ENCODE measurements at regions not wholly inside any gene's neighbourhood (a gene's known extent, or its start where the extent isn't known, plus 50 kb on each side); places are given as distances from the start of the nearest gene placed in this dataset.
"Not testable (repeated sequence)": the region's sequence is repeated elsewhere in the genome, so short reads cannot be mapped to it uniquely, and the experiment has no call there.

DNA sequence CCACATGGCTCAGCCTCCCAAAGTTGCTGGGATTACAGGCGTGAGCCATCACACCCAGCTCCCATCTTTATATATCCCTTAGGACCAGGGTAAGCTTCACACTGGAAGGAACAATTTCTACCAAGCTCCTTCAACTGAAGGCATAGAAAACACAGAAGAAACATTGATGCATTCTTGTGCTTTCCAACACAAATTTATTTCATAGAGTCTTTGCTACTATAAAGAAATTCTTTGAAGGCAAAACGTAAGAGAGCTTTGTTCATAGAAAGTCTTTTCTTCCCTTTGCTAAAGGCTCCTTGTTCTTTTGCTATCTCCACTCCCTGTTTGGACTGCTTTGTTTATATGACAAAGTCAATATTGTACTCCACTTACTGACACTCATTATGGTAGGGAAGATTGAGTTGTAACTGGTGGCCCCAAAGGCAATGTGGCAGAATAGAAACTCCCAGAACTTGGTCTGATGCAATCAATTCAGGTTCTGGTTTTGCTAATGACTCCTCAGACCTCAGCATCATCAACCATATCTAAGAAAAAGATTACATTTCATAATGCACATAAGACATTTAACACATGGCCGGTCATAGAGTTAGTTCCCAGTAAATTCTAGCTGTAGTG is 97.4 kb upstream of the CLINT1 start:
- intact Hi-C loops (cut with DNase I) = no loop called here

GRCh38 chr5:157955541-157956172 is 96.7 kb upstream of the CLINT1 start:
- DNase-seq (ENCODE audit: missing footprints) = no peak
- intact Hi-C loops (cut with DNase I) = no loop called here
- ATAC-seq = no peak

More for the DNA sequence above, 97.4 kb upstream of the CLINT1 start:
- DNase-seq (ENCODE audit: missing footprints) (no peak), ATAC-seq (no peak)

DNA sequence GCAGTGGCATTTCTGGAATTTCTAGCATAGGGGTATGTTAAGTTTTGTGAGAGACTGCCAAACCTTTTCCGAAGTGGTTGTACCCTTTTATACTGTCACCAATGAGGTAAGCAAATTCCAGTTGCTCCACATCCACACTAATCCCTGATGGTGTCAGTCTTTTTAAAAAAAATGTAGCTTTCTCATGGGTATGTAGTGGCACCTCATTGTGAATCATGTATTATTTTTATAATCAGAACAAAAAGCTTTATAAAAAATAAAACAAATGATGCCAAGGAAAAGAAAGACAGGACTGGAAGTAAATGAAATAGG is 93.4 kb upstream of the CLINT1 start:
- intact Hi-C loops (cut with DNase I) = no loop called here
- DNase-seq (ENCODE audit: missing footprints) = no peak
- ATAC-seq = no peak

- no peak for ATAC-seq
- intact Hi-C loops (cut with DNase I) = no loop called here
- DNase-seq (ENCODE audit: missing footprints) = no peak
Measured at GRCh38 chr5:157951673-157952373, 92.9 kb upstream of the CLINT1 start.

GRCh38 chr5:157949520-157949919 is 90.6 kb upstream of the CLINT1 start:
- ATAC-seq (no peak), DNase-seq (ENCODE audit: missing footprints) (no peak)
- intact Hi-C loops (cut with DNase I) = loop anchor here (1.0 to 2.0 kb wide), 3 partner anchors 35 to 129 kb away; no protein-coding TSS in a partner anchor

DNA sequence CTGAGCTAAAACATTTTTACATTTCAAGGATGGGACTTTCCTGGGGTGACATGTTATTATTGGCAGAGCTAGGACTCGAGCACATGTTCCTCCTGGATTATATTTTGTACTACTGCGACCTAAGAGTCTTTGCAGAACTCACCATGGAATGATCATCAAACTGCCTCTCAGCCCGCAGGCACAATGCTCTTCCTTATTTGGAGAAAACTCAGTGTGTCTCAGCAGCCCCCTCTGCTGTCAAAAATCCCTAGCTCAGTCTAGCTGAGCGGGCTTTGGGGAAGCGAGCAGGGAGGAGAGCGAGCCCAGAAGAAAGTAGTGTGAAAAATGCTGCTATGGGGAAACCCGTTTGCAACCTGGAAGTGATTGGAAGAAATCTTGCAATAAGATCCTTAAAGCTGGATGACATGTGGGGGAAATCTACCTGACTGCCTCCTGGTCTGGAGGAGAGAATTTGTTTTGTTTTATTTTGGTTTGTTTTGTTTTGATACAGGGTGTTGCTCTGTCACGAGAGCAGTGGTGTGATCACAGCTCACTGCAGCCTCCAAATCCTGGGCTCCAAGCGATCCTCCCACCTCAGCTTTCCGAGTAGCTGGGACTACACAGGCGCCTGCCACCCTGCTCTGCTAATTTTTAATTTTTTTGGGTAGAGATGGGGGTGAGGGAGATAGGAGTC is 89.9 kb upstream of the CLINT1 start:
- intact Hi-C loops (cut with DNase I) = loop anchor here (1.0 to 2.0 kb wide), 3 partner anchors 34 to 128 kb away; no protein-coding TSS in a partner anchor

DNA sequence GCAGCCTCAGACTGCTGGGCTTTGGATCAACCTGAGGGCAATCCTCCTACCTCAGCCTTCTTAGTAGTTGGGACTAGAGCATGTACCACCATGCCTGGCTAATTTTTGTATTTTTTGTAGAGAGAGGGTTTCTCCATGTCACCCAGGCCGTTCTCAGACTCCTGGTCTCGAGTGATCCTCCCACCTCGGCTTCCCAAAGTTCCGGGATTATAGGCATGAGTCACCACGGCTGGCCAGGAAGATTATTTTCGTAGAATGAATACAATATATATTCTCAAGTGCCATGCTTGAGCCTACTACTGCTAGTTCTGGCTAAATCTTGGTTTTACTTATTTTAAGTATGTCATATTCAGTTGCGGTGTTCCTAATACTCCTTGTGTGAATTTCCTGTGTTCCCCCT is 88.2 kb upstream of the CLINT1 start:
- intact Hi-C loops (cut with DNase I) = no loop called here
- no peak for ATAC-seq
- no peak for DNase-seq (ENCODE audit: missing footprints)

More for the DNA sequence above, 89.9 kb upstream of the CLINT1 start:
- DNase-seq (ENCODE audit: missing footprints) (peak; percentile 89), ATAC-seq (peak; percentile 99)

DNA sequence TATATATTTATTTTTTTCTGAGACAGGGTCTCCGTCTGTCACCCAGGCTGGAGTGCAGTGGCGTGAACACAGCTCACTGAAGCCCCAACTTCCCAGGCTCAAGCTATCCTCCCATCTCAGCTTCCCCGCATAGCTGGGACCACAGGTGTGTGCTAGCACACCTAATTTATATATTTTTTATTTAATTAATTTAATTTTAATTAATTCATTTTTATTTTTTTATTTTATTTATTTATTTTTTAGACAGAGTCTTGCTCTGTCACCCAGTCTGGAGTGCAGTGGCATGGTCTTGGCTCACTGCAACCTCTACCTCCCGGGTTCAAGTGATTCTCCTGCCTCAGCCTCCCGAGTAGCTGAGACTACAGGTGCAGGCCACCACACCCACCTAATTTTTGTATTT is 86.9 kb upstream of the CLINT1 start:
- intact Hi-C loops (cut with DNase I); ATAC-seq; DNase-seq (ENCODE audit: missing footprints): not testable (repeated sequence)

GRCh38 chr5:157944938-157945337 is 86.0 kb upstream of the CLINT1 start:
- intact Hi-C loops (cut with DNase I) = no loop called here
- no peak for ATAC-seq
- no peak for DNase-seq (ENCODE audit: missing footprints)

DNA sequence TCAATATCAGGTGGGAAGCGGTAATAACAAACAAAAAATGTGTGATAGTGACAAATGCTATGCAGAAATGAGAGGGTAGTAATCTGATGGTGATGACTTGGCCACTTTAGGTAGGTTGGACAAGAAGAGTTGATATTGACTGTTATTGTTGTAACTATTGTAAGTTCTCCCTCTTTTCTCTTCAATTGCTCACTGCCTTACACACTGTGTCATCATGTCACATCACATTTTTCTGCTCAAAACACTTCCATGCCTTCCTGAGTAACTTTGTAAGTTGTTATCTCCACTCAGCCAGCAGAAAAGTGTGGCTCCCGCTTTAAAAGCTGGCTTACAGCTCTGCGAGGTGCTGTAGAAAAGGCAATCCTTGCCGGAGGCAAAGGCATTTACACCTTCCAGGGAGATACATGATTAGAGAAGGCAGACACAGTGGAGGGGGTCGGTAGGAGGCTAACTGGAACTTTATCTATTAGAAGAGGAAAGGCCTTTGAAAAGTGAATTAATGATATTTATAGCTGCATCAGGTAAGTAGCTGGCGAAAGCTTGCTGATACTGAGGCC is 85.2 kb upstream of the CLINT1 start:
- DNase-seq (ENCODE audit: missing footprints) (no peak), ATAC-seq (no peak)
- intact Hi-C loops (cut with DNase I) = no loop called here

- no peak for DNase-seq (ENCODE audit: missing footprints)
- no peak for ATAC-seq
- intact Hi-C loops (cut with DNase I) = no loop called here
Measured at GRCh38 chr5:157942595-157942994, 83.7 kb upstream of the CLINT1 start.

GRCh38 chr5:157941616-157942015 is 82.7 kb upstream of the CLINT1 start:
- intact Hi-C loops (cut with DNase I) = no loop called here
- DNase-seq (ENCODE audit: missing footprints) (no peak), ATAC-seq (no peak)

DNA sequence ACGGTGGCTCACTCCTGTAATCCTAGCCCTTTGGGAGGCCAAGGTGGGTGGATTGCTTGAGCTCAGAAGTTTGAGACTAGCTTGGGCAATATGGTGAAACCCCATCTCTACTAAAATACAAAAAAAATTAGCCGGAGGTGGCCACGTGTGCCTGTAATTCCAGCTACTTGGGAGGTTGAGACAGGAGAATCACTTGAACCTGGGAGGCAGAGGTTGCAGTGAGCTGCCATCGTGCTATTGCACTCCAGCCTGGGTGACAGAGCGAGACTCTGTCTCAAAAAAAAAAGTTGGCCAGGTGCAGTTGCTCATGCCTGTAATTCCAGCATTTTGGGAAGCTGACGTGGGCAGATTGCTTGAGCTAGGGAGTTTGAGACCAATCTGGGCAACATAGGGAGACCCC is 79.2 kb upstream of the CLINT1 start:
- ATAC-seq; intact Hi-C loops (cut with DNase I); DNase-seq (ENCODE audit: missing footprints): not testable (repeated sequence)

DNA sequence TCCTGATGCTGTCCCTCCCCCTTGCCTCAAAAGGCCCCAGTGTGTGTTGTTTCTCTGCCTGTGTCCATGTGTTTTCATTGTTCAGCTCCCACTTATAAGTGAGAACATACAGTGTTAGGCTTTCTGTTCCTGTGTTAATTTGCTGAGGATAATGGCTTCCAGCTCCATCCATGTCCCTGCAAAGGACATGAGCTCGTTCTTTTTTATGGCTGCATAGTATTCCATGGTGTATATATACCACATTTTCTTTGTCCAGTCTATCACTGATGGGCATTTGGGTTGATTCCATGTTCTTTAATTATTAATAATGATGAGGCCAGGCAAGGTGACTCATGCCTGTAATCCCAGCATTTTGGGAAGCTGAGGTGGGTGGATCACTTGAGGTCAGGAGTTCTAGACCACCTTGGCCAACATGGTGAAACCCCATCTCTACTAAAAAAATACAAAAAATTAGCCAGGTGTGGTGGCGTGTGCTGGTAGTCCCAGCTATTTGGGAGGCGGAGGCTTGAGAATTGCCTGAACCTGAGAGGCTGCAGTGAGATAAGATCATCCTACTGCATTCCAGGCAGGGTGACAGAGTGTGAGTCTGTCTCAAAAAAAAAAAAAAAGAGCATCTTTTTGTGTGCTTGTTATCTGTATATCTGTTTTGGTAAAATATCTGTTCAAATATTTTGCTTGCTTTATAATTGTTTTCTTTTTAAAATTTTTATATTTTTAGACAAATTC is 78.0 kb upstream of the CLINT1 start:
- ATAC-seq; intact Hi-C loops (cut with DNase I): not testable (repeated sequence)

GRCh38 chr5:157934600-157934999 is 75.7 kb upstream of the CLINT1 start:
- no peak for DNase-seq (ENCODE audit: missing footprints)
- intact Hi-C loops (cut with DNase I) = no loop called here
- no peak for ATAC-seq

More for the DNA sequence above, 78.0 kb upstream of the CLINT1 start:
- not testable (repeated sequence) for DNase-seq (ENCODE audit: missing footprints)

- intact Hi-C loops (cut with DNase I) = no loop called here
- no peak for DNase-seq (ENCODE audit: missing footprints)
- ATAC-seq = no peak
Measured at GRCh38 chr5:157933005-157933404, 74.1 kb upstream of the CLINT1 start.

- DNase-seq (ENCODE audit: missing footprints) (no peak), ATAC-seq (peak; percentile 56)
Measured at GRCh38 chr5:157930710-157931109, 71.8 kb upstream of the CLINT1 start.

DNA sequence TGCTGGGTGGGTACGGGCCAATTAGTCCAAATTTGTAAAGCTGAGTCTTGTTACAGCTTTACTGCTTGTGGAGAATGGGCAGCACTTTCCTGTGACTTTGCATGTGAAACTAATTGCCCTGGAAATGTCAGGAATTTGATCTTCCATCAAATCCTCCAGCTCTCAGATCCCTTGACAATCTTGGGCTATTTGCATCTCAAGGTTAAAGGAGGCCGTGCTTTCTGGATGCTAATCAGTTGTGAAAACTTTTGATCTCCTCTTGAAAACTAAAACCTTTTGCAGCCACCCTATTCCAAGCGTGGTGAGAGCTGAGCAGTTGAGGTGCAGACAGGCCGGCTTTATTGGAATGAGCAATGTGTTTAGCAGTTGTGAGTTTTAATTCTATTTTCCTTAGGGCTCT is 68.0 kb upstream of the CLINT1 start:
- no peak for ATAC-seq
- intact Hi-C loops (cut with DNase I) = no loop called here
- no peak for DNase-seq (ENCODE audit: missing footprints)

More at GRCh38 chr5:157930710-157931109, 71.8 kb upstream of the CLINT1 start:
- intact Hi-C loops (cut with DNase I) = no loop called here

Data from Right ventricle myocardium inferior (tissue), 1 donor.